Left renal cortex interstitium (tissue), 4 donors: ENCODE measurements at regions not wholly inside any gene's neighbourhood (a gene's known extent, or its start where the extent isn't known, plus 50 kb on each side); places are given as distances from the start of the nearest gene placed in this dataset.
"Not testable (repeated sequence)": the region's sequence is repeated elsewhere in the genome, so short reads cannot be mapped to it uniquely, and the experiment has no call there.

Experiments
- DNase-seq, 4 donors: peaks; one replicate each; pipeline ENCODE4 v3.0.0-alpha.2; 2013; ENCODE audit warnings: low read depth in 4 of 4, low spot score in 2 of 4, missing footprints in 1 of 4

GRCh38 chr4:134650461-134650860, 448.9 kb upstream of the PABPC4L start:
- no peak for DNase-seq

DNA sequence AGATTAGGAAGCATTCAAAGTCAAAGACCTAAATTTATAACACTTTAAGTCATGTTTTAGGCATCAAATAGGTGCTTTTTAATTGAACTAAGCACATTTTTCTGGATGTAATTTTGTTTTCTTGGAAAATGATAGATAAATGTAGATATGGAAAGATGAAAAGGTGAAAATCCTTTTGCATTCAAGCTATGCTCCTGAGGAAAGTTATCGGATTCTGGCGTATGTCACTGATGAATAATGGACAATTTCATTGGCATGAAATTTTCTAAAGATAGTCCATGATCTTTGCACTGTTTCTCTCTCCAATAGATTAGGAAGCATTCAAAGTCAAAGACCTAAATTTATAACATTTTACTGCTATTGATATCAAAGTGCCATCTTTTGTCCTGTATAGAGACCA, 444.2 kb upstream of the PABPC4L start:
- no peak for DNase-seq

DNA sequence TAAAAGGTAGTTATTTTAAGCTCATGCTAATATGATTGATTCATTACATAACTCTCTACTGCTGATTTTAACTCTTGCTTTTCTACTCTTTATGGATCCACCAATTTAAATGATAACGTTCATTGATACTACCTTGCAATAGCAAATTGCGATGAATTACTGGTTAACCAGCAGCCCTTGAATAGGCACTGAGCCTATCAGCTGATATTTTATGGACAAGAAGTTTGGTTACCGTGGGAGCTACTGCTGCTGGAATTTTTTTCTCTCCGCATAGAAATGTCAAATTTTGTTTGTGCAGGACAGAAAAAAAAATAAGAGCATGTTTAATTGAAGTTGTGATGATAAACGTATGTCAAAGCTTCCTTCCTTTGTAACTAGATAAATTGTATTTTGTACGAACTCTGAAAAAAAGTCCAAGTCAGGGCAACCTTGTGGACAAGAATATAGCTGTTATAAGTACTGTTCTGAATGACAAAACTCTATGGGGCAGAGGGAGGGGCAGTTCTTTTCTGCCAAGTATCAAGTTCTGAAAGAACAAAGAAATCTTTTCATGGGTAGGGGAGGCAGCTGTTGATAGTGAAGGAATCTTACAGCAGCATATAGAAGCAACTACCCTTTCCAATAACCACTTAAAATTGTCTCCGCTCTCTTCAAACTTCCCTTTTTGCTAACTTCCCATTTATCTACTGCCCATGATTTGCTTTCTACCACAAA, 434.9 kb upstream of the PABPC4L start:
- DNase-seq, result no peak

DNA sequence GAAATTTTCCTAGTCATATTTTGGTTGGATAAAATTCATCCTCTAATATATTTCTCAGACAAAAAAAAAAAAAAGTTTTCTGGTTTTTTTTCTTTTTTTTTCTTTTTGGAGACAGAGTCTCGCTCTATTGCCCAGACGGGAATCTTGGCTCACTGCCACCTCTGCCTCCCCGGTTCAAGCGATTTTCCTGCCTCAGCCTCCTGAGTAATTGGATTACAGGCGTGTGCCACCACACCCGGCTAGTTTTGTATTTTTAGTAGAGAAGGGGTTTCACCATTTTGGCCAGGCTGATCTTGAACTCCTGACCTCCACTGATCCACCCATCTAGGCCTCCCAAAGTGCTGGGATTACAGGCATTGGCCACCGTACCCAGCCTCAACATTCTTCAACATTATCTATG, 432.7 kb upstream of the PABPC4L start:
- DNase-seq, result no peak

- DNase-seq, result no peak
Measured at GRCh38 chr4:134632056-134632455, 430.5 kb upstream of the PABPC4L start.

DNA sequence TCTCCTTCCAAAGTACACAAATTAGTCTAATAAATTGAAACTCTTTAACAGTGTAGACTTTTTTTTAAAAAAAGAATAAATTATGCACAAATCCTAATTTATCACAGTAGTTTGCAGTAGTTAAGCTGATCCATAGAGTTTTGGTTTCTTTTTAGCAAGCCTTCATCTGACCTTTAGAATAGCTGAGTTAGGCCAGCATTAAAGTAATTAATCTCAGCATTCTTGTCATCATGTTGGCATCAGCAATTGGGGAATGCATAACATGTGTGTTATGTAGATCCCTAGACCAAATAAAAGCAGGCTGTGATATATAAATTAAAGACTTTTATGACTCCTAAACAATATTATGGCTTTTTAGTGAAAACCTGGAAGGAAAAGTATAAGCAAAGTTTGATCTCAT, 426.5 kb upstream of the PABPC4L start:
- peak in 2 of 4 donors; percentile 57 to 62 for DNase-seq

- DNase-seq, result no peak
Measured at GRCh38 chr4:134627366-134627765, 425.8 kb upstream of the PABPC4L start.

DNA sequence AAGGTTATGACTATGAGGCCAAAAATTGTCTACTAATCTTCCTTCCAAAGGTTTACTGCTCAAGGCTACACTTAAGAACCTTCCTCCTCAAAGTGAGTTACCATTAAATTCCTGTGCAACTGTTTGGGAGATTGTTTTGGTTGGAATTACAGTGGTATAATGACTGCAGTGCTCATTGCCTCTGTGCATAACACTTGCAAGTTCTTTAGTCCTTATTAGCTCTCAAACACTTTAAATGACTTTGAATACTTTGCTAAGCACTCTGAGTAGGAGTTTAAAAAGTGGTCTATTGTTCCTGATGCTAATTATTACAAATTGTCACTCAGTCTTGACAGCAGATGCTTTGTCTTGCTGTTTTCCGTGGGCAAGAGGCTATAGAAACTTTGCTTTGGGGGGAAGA, 422.8 kb upstream of the PABPC4L start:
- DNase-seq, result no peak

- not testable (repeated sequence) for DNase-seq
Measured at GRCh38 chr4:134622626-134623575, 421.3 kb upstream of the PABPC4L start.

DNA sequence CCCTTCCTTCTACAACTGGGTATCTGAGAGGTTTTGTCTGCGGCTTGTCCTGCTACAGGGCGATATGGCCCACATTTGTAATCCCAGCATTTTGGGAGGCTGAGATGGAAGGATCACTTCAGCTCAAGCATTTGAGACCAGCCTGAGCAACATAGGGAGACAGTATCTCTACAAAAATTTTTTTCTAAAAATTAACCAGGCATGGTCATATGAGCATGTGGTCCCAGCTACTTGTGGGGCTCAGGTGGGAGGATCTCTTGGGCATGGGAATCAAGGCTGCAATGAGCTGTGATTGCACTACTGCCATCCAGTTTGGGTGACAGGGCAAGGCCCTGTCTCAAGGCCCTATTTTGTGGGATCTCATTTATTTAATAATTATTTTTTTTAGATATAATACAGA, 420.6 kb upstream of the PABPC4L start:
- no peak for DNase-seq

DNA sequence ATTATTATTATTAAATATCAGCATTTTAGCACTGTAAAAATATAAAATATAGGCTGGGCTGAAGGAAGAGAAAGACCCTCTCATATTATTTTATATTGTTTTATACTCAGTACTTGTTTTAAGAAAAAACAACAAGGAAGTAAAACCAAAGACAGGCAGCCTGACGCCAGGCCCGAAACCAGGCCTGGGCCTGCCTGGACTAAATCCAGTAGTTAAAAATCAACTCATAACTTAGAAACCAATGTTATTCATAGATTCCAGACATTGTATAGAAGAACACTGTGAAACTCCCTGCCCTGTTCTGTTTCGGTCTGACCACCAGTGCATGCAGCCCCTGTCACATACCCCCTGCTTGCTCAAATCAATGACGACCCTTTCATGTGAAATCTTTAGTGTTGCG, 420.1 kb upstream of the PABPC4L start:
- not testable (repeated sequence) for DNase-seq

DNA sequence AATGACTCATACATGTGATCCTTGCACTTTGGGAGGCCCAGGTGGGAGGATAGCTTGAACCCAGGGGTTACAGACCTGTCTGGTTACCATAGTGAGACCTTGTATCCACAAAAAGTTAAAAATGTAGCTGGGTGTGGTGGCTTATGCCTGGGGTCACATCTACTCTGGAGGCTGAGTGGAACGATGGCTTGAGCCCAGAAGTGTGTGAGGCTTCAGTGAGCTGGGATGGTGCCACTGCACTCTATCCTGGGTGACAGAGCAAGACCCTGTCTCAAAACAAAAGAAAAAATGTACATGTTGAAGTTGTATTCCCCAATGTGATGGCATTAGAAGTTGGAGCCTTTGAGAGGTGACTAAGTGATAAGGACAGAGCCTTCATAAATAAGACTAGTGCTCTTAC, 409.4 kb upstream of the PABPC4L start:
- no peak for DNase-seq

GRCh38 chr4:134610172-134610571, 408.6 kb upstream of the PABPC4L start:
- DNase-seq, result no peak

GRCh38 chr4:134601706-134602105, 400.1 kb upstream of the PABPC4L start:
- no peak for DNase-seq

DNA sequence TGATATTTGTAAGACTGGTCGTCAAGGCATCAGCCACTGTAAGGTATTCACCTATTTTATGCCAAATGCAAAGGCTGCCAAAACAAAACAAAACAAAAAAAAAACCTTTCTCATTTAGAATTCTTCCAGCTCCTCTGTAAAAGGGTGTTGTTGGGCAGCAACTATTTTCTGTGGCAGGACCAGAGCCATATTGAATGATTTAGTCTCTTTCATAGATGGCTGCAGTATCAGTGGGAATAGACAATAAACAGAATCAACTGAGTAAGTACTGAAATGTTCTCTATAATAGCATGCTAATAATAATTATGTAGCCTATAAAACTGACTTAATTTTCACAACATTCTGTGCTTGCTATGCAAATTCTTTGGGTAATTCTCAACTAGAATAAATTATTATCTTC, 389.7 kb upstream of the PABPC4L start:
- no peak for DNase-seq

GRCh38 chr4:134585972-134586371, 384.4 kb upstream of the PABPC4L start:
- DNase-seq, result no peak

GRCh38 chr4:134567461-134567860, 365.9 kb upstream of the PABPC4L start:
- DNase-seq, result no peak

GRCh38 chr4:134560728-134561127, 359.1 kb upstream of the PABPC4L start:
- DNase-seq, result no peak

GRCh38 chr4:134552063-134552462, 350.5 kb upstream of the PABPC4L start:
- no peak for DNase-seq

DNA sequence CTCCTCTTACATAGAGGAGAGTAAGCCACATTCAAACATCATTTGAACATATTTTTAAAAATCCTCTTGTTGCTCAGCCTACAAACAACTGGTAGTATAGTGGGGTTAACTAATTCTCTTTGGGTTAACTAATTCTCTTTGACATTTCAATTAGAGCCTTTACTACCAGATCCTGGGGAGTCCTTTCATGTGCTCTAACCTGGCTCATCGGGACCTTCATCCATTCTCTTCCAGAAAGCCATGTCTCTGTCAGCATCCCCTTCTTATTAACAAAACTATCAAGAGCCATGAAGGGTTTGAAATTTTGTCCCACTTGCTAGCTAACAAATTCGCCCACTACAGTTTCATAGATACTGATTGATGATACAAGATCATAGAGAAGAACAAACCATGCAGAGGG, 349.8 kb upstream of the PABPC4L start:
- DNase-seq, result no peak

GRCh38 chr4:134548052-134548628, 346.6 kb upstream of the PABPC4L start:
- no peak for DNase-seq

DNA sequence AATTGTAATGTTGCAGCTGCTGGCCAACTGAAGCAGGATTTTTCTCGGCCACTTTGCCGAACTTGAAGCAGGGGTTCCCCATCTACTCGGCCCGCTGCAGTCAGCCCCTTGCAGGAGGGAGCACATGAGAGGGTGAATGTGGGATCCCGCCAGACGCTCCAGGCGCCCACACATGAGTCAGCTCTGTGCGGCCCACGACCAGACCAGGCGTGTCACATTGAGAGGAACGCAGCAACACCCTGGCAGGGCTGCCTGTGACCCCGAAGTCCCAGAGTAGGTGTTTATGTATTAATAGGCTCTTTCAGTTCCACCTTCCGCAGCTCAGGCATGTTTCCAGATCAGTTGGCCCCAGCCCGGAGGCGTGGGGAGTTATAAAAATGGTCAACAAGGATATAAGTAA, 344.7 kb upstream of the PABPC4L start:
- DNase-seq, result no peak
